A549 (cell line): ENCODE measurements at regions not wholly inside any gene's neighbourhood (a gene's known extent, or its start where the extent isn't known, plus 50 kb on each side); places are given as distances from the start of the nearest gene placed in this dataset.

Experiments used
- CTCF ChIP-seq: fragments of >200 bp; sonication (Bioruptor Twin); formaldehyde crosslinking; IDR thresholded peaks from 3 replicates; pipeline ENCODE4 v1.5.1; 2016
- HOXB5 ChIP-seq: fragments of 250-450 bp; sonication (Bioruptor Pico); IDR thresholded peaks from 2 replicates; pipeline ENCODE4 v1.5.0; 2020; ENCODE audit warnings: mild to moderate bottlenecking, moderate library complexity
- MAX ChIP-seq: IDR thresholded peaks from 2 replicates; pipeline ENCODE4 v1.6.1; 2012
- MAZ ChIP-seq: fragments of 150-350 bp; IDR thresholded peaks from 2 replicates; pipeline ENCODE4 v1.6.1; 2014; ENCODE audit warnings: antibody characterized with exemption, low read depth, low read length, borderline replicate concordance
- POLR2A ChIP-seq: IDR thresholded peaks from 2 replicates; pipeline ENCODE4 v1.6.1; 2012; ENCODE audit warnings: mild to moderate bottlenecking, low read length
- RAD21 ChIP-seq, 2 experiments: fragments of >200 bp in 1 of 2; sonication (Bioruptor Twin) in 1 of 2; formaldehyde crosslinking in 1 of 2; IDR thresholded peaks in 1 of 2; conservative IDR thresholded peaks in 1 of 2; 2 replicates in 1 of 2; 3 replicates in 1 of 2; pipeline ENCODE4 v1.6.1; 2012 to 2018; ENCODE audit warnings: inconsistent platforms in 1 of 2
- REST ChIP-seq: fragments of 200-600 bp; sonication (generic); IDR thresholded peaks from 2 replicates; pipeline ENCODE4 v1.6.1; 2016; ENCODE audit warnings: antibody characterized with exemption, mild to moderate bottlenecking, moderate library complexity
- RFX5 ChIP-seq: fragments of 450-650 bp; IDR thresholded peaks from 2 replicates; pipeline ENCODE4 v1.7.1; 2014; ENCODE audit warnings: antibody characterized with exemption, mild to moderate bottlenecking, moderate library complexity

GRCh38 chr3:118468801-118469200 is 565.8 kb downstream of the IGSF11 start:
- TF ChIP-seq CTCF (no peak), RAD21 (conservative IDR thresholded peaks at IDR 0.05 in 1 of 2, IDR thresholded peaks at IDR 0.05 in 1 of 2) (no peak), MAX (no peak), REST (no peak), POLR2A (no peak), RFX5 (no peak), HOXB5 (no peak), MAZ (no peak)
